Mucosa of stomach (tissue), 1 donor: ENCODE measurements at regions not wholly inside any gene's neighbourhood (a gene's known extent, or its start where the extent isn't known, plus 50 kb on each side); places are given as distances from the start of the nearest gene placed in this dataset.

Source experiments
- H3K27me3 ChIP-seq: one replicate; pipeline ENCODE4 v1.7.0; 2013; ENCODE audit warnings: mild to moderate bottlenecking, low read length; ENCODE audit not compliant: control insufficient read depth, insufficient read depth
- H3K36me3 ChIP-seq: one replicate; pipeline ENCODE4 v1.7.0; 2013; ENCODE audit warnings: low read length; ENCODE audit not compliant: control insufficient read depth, insufficient read depth
- H3K4me1 ChIP-seq: one replicate; pipeline ENCODE4 v1.7.0; 2013; ENCODE audit warnings: mild to moderate bottlenecking, low read length; ENCODE audit not compliant: control insufficient read depth, insufficient read depth
- H3K4me3 ChIP-seq: one replicate; pipeline ENCODE4 v1.7.0; 2013; ENCODE audit warnings: low read length
- H3K9ac ChIP-seq: one replicate; pipeline ENCODE4 v1.7.0; 2013; ENCODE audit warnings: mild to moderate bottlenecking, low read length, moderate library complexity
- H3K9me3 ChIP-seq: one replicate; pipeline ENCODE4 v1.7.0; 2013; ENCODE audit warnings: mild to moderate bottlenecking, low read length, moderate library complexity; ENCODE audit not compliant: control insufficient read depth
- donor health status: Pancreatic carcinoma.

DNA sequence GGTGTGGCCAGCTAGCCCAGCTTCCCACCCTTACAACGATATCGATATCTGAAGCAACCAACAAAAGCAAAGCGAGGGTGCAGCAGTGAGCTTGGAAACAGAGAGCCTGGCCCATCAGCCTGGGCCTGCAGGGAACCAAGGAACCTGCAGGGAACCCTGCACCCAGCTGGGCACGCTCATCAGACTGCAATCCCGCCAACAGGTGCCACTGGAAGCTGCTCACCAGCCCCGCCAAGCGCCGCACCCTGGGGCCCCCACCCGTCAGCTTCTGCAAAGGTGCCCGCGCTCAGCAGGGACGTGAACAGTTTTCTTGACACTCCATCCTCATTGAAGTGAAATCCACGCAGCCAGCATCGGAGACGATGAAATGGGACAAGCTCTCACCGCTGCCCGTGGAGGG lies 250.7 kb downstream of the RBFOX3 start:
- Histone ChIP-seq H3K9ac (no peak overlapping the region), H3K36me3 (no peaks in the 10 kb centered on the region), H3K9me3 (no peaks in the 10 kb centered on the region), H3K27me3 (peaks cover 8% of the 10 kb centered on the region), H3K4me1 (no peaks in the 10 kb centered on the region), H3K4me3 (no peak overlapping the region)

- H3K27me3 ChIP-seq = peaks cover 9% of the 10 kb centered on the region
- H3K9ac ChIP-seq = no peak overlapping the region
- H3K9me3 ChIP-seq = no peaks in the 10 kb centered on the region
- H3K36me3 ChIP-seq = no peaks in the 10 kb centered on the region
- no peaks in the 10 kb centered on the region for H3K4me1 ChIP-seq
- H3K4me3 ChIP-seq = no peak overlapping the region
Observed at GRCh38 chr17:79356839-79357447, 253.9 kb downstream of the RBFOX3 start.

- H3K27me3 ChIP-seq = peaks cover 9% of the 10 kb centered on the region
- no peaks in the 10 kb centered on the region for H3K36me3 ChIP-seq
- H3K9me3 ChIP-seq = no peaks in the 10 kb centered on the region
- no peak overlapping the region for H3K9ac ChIP-seq
- H3K4me3 ChIP-seq = no peak overlapping the region
- H3K4me1 ChIP-seq = no peaks in the 10 kb centered on the region
Observed at GRCh38 chr17:79355165-79355564, 255.7 kb downstream of the RBFOX3 start.

DNA sequence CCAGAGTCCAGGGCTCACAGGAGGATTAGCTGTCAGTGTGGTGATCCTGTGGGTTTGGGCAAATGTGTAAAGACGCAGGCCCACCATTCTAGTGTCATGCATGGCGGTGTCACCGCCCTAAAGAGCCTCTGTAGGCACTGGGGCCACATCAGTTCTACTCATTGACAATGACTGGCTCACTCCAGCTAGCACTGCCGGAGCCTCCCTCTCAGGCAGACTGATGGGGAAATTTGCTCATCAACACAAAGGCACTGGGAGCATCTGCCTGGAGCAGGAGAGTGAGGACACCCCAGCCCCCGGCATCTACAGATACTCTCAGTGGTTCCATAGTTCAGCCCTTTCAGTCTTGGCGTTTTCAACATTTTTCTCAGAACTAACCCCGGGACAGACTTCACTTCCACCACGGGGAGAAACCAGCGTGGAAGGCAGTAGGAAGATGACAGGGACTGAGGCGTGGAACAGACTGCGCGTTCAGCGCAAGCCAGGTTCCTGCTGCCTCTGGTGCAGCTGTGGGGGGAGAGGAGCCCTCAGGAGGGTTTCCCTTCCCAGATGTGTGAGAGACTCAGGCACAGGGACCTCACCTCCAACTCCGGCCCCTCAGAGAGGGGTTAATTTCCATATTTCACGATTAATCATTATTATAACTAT lies 256.6 kb downstream of the RBFOX3 start:
- Histone ChIP-seq H3K9ac (no peak overlapping the region), H3K36me3 (no peaks in the 10 kb centered on the region), H3K9me3 (no peaks in the 10 kb centered on the region), H3K4me3 (no peak overlapping the region), H3K4me1 (no peaks in the 10 kb centered on the region), H3K27me3 (peaks cover 9% of the 10 kb centered on the region)

DNA sequence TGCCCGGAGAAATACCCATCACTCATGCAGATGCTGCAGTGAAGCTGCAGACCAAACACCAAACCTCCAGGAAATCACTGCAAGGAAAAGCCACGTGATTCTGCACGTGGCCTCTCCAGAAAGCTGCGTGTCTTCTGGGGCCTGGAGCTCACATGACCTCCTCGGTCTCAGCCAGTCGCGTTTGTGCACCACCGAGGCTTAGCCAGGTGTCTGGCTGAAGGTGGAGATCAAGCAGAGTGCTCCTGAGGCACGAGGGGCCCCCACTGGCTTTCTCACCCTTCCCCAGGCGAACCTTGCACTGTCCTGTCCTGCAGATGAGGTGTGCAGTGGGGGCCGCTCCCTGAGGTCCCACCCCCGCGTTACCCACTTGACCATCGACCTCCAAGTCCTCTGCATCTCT lies 257.3 kb downstream of the RBFOX3 start:
- no peak overlapping the region for H3K9ac ChIP-seq
- peaks cover 9% of the 10 kb centered on the region for H3K27me3 ChIP-seq
- H3K4me3 ChIP-seq = no peak overlapping the region
- H3K4me1 ChIP-seq = no peaks in the 10 kb centered on the region
- no peaks in the 10 kb centered on the region for H3K9me3 ChIP-seq
- no peaks in the 10 kb centered on the region for H3K36me3 ChIP-seq

- H3K4me3 ChIP-seq = no peak overlapping the region
- no peaks in the 10 kb centered on the region for H3K4me1 ChIP-seq
- H3K27me3 ChIP-seq = peaks cover 5% of the 10 kb centered on the region
- no peaks in the 10 kb centered on the region for H3K9me3 ChIP-seq
- H3K9ac ChIP-seq = no peak overlapping the region
- H3K36me3 ChIP-seq = no peaks in the 10 kb centered on the region
Observed at GRCh38 chr17:79353016-79353415, 257.8 kb downstream of the RBFOX3 start.

- Histone ChIP-seq H3K4me1 (no peaks in the 10 kb centered on the region), H3K36me3 (no peaks in the 10 kb centered on the region), H3K9ac (no peak overlapping the region), H3K9me3 (no peaks in the 10 kb centered on the region), H3K4me3 (no peak overlapping the region), H3K27me3 (peaks cover 5% of the 10 kb centered on the region)
Observed at GRCh38 chr17:79350533-79350932, 260.3 kb downstream of the RBFOX3 start.

DNA sequence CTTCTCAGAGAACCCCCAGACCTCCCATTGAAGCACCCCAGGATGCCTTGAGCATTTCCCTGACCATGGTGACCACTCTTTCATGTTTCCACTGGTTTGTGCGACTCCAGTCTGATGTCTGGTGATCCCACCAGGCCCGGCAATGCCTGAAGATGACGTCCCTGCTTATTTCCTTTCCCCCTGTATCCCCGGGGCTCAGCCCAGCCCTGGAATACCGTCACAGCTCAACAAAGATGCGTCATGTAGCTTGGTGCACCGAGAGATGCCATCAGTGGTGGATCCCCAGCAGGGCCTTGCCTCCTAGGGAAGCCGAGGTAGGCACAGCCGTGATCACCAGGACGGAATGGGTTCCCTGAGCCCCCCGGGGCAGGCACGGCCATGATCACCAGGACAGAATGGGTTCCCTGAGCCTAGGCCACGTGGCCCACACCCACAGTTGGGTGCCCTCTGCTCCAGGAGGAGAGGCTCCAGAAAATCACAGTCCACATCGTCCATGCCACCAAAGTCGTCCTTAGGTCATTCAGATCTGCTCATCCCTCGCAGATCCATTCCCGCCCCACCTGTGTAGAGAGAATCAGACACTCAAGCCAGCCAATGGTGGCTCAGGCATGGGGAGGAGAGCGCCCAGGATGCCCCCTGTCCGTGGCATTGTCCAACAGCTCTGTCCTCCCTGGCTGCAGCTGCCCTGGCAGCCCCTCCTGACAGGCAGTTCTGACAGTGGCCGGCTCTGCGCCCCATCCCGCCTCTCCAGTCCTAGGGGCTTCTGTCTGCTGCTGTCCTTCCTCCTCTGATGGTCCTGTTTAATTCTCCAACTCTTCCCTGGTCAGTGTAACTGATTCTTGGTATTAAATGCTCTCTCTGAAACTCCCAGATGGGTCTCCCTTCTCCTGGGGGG lies 261.1 kb downstream of the RBFOX3 start:
- H3K36me3 ChIP-seq = no peaks in the 10 kb centered on the region
- H3K4me1 ChIP-seq = no peaks in the 10 kb centered on the region
- no peaks in the 10 kb centered on the region for H3K9me3 ChIP-seq
- peaks cover 5% of the 10 kb centered on the region for H3K27me3 ChIP-seq
- no peak overlapping the region for H3K4me3 ChIP-seq
- no peak overlapping the region for H3K9ac ChIP-seq

DNA sequence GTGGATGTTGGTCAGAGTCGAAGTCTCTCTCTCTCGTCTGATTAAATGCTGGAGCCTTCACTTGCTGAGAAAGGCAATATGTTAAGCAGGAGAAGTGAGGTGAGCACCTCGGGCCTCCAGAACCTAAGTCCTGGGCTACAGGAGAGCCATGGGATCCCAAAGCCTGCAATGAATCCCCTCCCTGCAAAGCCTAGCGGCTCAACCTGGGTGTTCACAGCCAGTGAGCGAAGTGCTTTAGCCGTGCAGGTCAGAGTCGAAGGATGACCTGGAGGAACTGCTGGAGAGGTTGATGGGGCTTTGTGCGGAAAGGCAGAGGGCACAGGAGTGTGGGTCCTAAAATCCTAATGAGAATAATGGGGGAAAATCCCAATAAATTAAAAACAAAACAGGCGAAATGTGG lies 267.8 kb downstream of the ENGASE start:
- Histone ChIP-seq H3K9ac (no peak overlapping the region), H3K36me3 (no peaks in the 10 kb centered on the region), H3K4me3 (no peak overlapping the region), H3K4me1 (no peaks in the 10 kb centered on the region), H3K9me3 (no peaks in the 10 kb centered on the region), H3K27me3 (no peaks in the 10 kb centered on the region)

DNA sequence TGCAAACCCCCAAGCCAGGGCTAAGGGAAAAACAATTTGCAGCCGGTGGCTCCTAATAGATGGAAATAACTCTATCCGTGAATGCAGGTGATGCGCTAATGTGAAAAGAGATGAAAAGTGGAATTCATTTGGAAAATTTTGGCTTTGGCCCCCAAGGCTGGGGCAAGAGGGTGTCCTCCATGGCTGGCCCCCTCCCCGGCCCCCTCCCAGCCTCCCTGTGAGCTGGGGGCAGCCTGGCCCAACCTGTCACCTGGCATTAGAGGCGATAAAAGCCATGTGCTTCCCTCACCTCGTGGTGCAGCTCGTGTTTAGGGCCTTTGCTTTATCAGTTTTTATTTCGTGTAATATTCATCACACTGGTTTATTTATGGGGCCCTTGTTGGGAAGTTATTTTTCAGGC lies 267.2 kb downstream of the ENGASE start:
- no peak overlapping the region for H3K9ac ChIP-seq
- H3K9me3 ChIP-seq = no peaks in the 10 kb centered on the region
- H3K27me3 ChIP-seq = no peaks in the 10 kb centered on the region
- H3K4me1 ChIP-seq = no peaks in the 10 kb centered on the region
- H3K4me3 ChIP-seq = no peak overlapping the region
- no peaks in the 10 kb centered on the region for H3K36me3 ChIP-seq

GRCh38 chr17:79341222-79341780 lies 266.7 kb downstream of the ENGASE start:
- Histone ChIP-seq H3K4me1 (no peaks in the 10 kb centered on the region), H3K9ac (no peak overlapping the region), H3K4me3 (no peak overlapping the region), H3K27me3 (no peaks in the 10 kb centered on the region), H3K36me3 (no peaks in the 10 kb centered on the region), H3K9me3 (no peaks in the 10 kb centered on the region)
